ENCODE measurements at regions not wholly inside any gene's neighbourhood (a gene's known extent, or its start where the extent isn't known, plus 50 kb on each side); places are given as distances from the start of the nearest gene placed in this dataset.

- no peak overlapping the region for H3K27ac ChIP-seq (ENCODE audit: low read depth in 1 of 2, low read length in 2 of 2)
- Mint-ChIP-seq H3K4me1 (no peaks in the 10 kb centered on the region), H3K36me3 (no peaks in the 10 kb centered on the region), H3K4me3 (no peak overlapping the region), H3K27me3 (ENCODE audit: low read depth in 3 of 3) (no peaks in the 10 kb centered on the region), H3K9me3 (peaks cover 0 to 18% (median 4%) of the 10 kb centered on the region in 7 donors), H3K27ac (no peak overlapping the region)
- no peak overlapping the region for H2AFZ ChIP-seq (ENCODE audit: insufficient read depth, low read depth, low read length, poor library complexity, severe bottlenecking)
- H3K4me2 ChIP-seq (replicated peaks; ENCODE audit: extremely low read depth, low read length, poor library complexity, severe bottlenecking): no peak overlapping the region
- no peaks in the 10 kb centered on the region for H4K20me1 ChIP-seq (ENCODE audit: insufficient read depth, low read length)
- intact Hi-C loops (cut with micrococcal nuclease): no loop called here
- H3K9me3 ChIP-seq (replicated peaks in 1 of 2; ENCODE audit: control insufficient read depth in 1 of 2, insufficient read depth in 1 of 2, low read length in 2 of 2): peaks cover 0 to under 1% of the 10 kb centered on the region in 2 donors
- TF ChIP-seq CTCF (IDR thresholded peaks at IDR 0.05): no peak
- H3K4me3 ChIP-seq (replicated peaks in 1 of 3; ENCODE audit: low read depth in 2 of 3, low read length in 3 of 3): no peak overlapping the region
- no peak overlapping the region for H3K9ac ChIP-seq (ENCODE audit: insufficient read depth, low read length, poor library complexity, severe bottlenecking)
- H3K27me3 ChIP-seq (ENCODE audit: control insufficient read depth in 2 of 2, insufficient read depth in 2 of 2, low read length in 2 of 2): no peaks in the 10 kb centered on the region
- no peaks in the 10 kb centered on the region for H3K36me3 ChIP-seq (replicated peaks in 1 of 2; ENCODE audit: control insufficient read depth in 1 of 2, insufficient read depth in 2 of 2, low read length in 2 of 2)
- no peaks in the 10 kb centered on the region for H3K79me2 ChIP-seq (ENCODE audit: insufficient read depth, low read length)
- DNase-seq: no peak
- H3K4me1 ChIP-seq (ENCODE audit: control insufficient read depth in 1 of 2, insufficient read depth in 2 of 2, low read length in 2 of 2): no peaks in the 10 kb centered on the region
Observed at GRCh38 chr3:28826840-28827239, 454.0 kb upstream of the RBMS3 start.

GRCh38 chr3:28835249-28835648, 445.6 kb upstream of the RBMS3 start:
- intact Hi-C loops (cut with micrococcal nuclease): no loop called here
- Mint-ChIP-seq H3K36me3 (no peaks in the 10 kb centered on the region), H3K27ac (no peak overlapping the region), H3K9me3 (peaks cover 0 to 8% (median 4%) of the 10 kb centered on the region in 7 donors), H3K4me3 (no peak overlapping the region), H3K27me3 (ENCODE audit: low read depth in 3 of 3) (peaks cover 2 to 3% (median 3%) of the 10 kb centered on the region in 3 donors), H3K4me1 (no peaks in the 10 kb centered on the region)
- H3K9ac ChIP-seq (ENCODE audit: insufficient read depth, low read length, poor library complexity, severe bottlenecking): no peak overlapping the region
- H3K79me2 ChIP-seq (ENCODE audit: insufficient read depth, low read length): no peaks in the 10 kb centered on the region
- no peak for TF ChIP-seq CTCF (IDR thresholded peaks at IDR 0.05)
- 17% methylated on average over 1 of the region's 2 CpGs for WGBS (ENCODE audit: insufficient coverage)
- H3K27me3 ChIP-seq (ENCODE audit: control insufficient read depth in 2 of 2, insufficient read depth in 2 of 2, low read length in 2 of 2): no peaks in the 10 kb centered on the region
- H3K27ac ChIP-seq (ENCODE audit: low read depth in 1 of 2, low read length in 2 of 2): no peak overlapping the region
- no peak overlapping the region for H3K4me2 ChIP-seq (replicated peaks; ENCODE audit: extremely low read depth, low read length, poor library complexity, severe bottlenecking)
- H3K36me3 ChIP-seq (replicated peaks in 1 of 2; ENCODE audit: control insufficient read depth in 1 of 2, insufficient read depth in 2 of 2, low read length in 2 of 2): no peaks in the 10 kb centered on the region
- H2AFZ ChIP-seq (ENCODE audit: insufficient read depth, low read depth, low read length, poor library complexity, severe bottlenecking): no peak overlapping the region
- H3K4me1 ChIP-seq (ENCODE audit: control insufficient read depth in 1 of 2, insufficient read depth in 2 of 2, low read length in 2 of 2): no peaks in the 10 kb centered on the region
- no peaks in the 10 kb centered on the region for H4K20me1 ChIP-seq (ENCODE audit: insufficient read depth, low read length)
- no peaks in the 10 kb centered on the region for H3K9me3 ChIP-seq (replicated peaks in 1 of 2; ENCODE audit: control insufficient read depth in 1 of 2, insufficient read depth in 1 of 2, low read length in 2 of 2)
- DNase-seq: no peak
- no peak overlapping the region for H3K4me3 ChIP-seq (replicated peaks in 1 of 3; ENCODE audit: low read depth in 2 of 3, low read length in 3 of 3)

Data from CD14-positive monocyte (primary cell).